Adrenal gland (tissue), 9 donors: ENCODE measurements at regions not wholly inside any gene's neighbourhood (a gene's known extent, or its start where the extent isn't known, plus 50 kb on each side); places are given as distances from the start of the nearest gene placed in this dataset.

Experiments
- DNase-seq, 7 donors: peaks; one replicate each; pipeline ENCODE4 v3.0.0-alpha.2; 2019 to 2020
- H3K27ac ChIP-seq, 5 donors: fragments of 200-600 bp; sonication (generic) in 4 of 5; 1 replicate in 3 of 5; 2 replicates in 2 of 5; pipeline versions ENCODE4 v1.5.1 to v1.8.0; 2016 to 2020; ENCODE audit warnings: mild to moderate bottlenecking in 1 of 5
- H3K27me3 ChIP-seq: fragments of 200-600 bp; 2 replicates; pipeline ENCODE4 v1.8.0; 2021
- H3K36me3 ChIP-seq, 2 donors: fragments of 200-600 bp; replicated peaks in 1 of 2; 1 replicate in 1 of 2; 2 replicates in 1 of 2; pipeline versions ENCODE4 v1.5.1 to v1.8.0; 2018 to 2022
- H3K4me1 ChIP-seq, 2 donors: fragments of 200-600 bp; replicated peaks in 1 of 2; 1 replicate in 1 of 2; 2 replicates in 1 of 2; pipeline versions ENCODE4 v1.5.1 to v1.8.0; 2018 to 2021
- H3K4me3 ChIP-seq, 4 donors: fragments of 200-600 bp; sonication (generic) in 3 of 4; one replicate each; pipeline ENCODE4 v1.5.1; 2016 to 2018
- H3K9me3 ChIP-seq, 3 donors: fragments of 200-600 bp; sonication (generic) in 1 of 3; replicated peaks in 1 of 3; 1 replicate in 2 of 3; 2 replicates in 1 of 3; pipeline versions ENCODE4 v1.5.1 to v1.8.0; 2016 to 2021
- CTCF ChIP-seq, 6 experiments: fragments of 450-650 bp in 4 of 6; fragments of 200-600 bp in 2 of 6; sonication (generic) in 1 of 6; IDR thresholded peaks; 1 replicate in 5 of 6; 2 replicates in 1 of 6; pipeline versions ENCODE4 v1.5.1 to v1.8.0; 2016 to 2021; ENCODE audit warnings: antibody characterized with exemption in 6 of 6, mild to moderate bottlenecking in 2 of 6, moderate library complexity in 1 of 6
- POLR2A ChIP-seq, 2 donors: fragments of 450-650 bp; IDR thresholded peaks; one replicate each; pipeline ENCODE4 v1.6.1; 2017; ENCODE audit warnings: antibody characterized with exemption in 2 of 2, mild to moderate bottlenecking in 2 of 2, moderate library complexity in 1 of 2
- WGBS, 4 donors: extraction: QIAGEN DNeasy Blood & Tissue Kit in 2 of 4; methylation state at CpG; one replicate each; pipeline versions ENCODE4 v1.1.5 to v1.1.7; 2013 to 2017; 5-methylcytosine and 5-hydroxymethylcytosine counted together
- intact Hi-C, 2 donors: fragments of 100-400 bp; cut with DNase I; formaldehyde crosslinking; loops; one replicate each; pipeline versions ENCODE4 v1.14.1 to v1.15.0; 2022 to 2023
- donor health status: healthy with polysubstance abuse.
- donor health status: Bipolar disorder and iron deficiency.
- donor health status: DM: yes; HTN: yes; CAD: no.
- donor health status: DM: no; HTN: no; CAD: no.
- donor health status: DM: no; HTN: no; CAD: no.

- no peak for DNase-seq
- Histone ChIP-seq H3K4me1 (no peaks in the 10 kb centered on the region), H3K36me3 (no peaks in the 10 kb centered on the region), H3K27me3 (no peaks in the 10 kb centered on the region), H3K4me3 (no peak overlapping the region), H3K9me3 (no peaks in the 10 kb centered on the region), H3K27ac (no peak overlapping the region)
- TF ChIP-seq POLR2A (IDR thresholded peaks at IDR 0.05) (no peak), CTCF (IDR thresholded peaks at IDR 0.05) (no peak)
- intact Hi-C loops: no loop called here
Observed at GRCh38 chr6:164887660-164888059, 421.7 kb downstream of the C6orf118 start.

- H3K4me3 ChIP-seq: no peak overlapping the region
- TF ChIP-seq POLR2A (IDR thresholded peaks at IDR 0.05) (no peak), CTCF (IDR thresholded peaks at IDR 0.05) (no peak)
- H3K4me1 ChIP-seq: no peaks in the 10 kb centered on the region
- intact Hi-C loops: no loop called here
- no peaks in the 10 kb centered on the region for H3K36me3 ChIP-seq
- no peak overlapping the region for H3K27ac ChIP-seq
- no peaks in the 10 kb centered on the region for H3K9me3 ChIP-seq
- H3K27me3 ChIP-seq: no peaks in the 10 kb centered on the region
- DNase-seq: no peak
Observed at GRCh38 chr6:164882236-164882635, 427.2 kb downstream of the C6orf118 start.

GRCh38 chr6:164871783-164872182, 437.6 kb downstream of the C6orf118 start:
- Histone ChIP-seq H3K4me3 (no peak overlapping the region), H3K9me3 (no peaks in the 10 kb centered on the region), H3K27ac (no peak overlapping the region), H3K36me3 (no peaks in the 10 kb centered on the region), H3K4me1 (no peaks in the 10 kb centered on the region), H3K27me3 (no peaks in the 10 kb centered on the region)
- WGBS, 4 donors: 63 to 69% (median 64%) methylated on average over 2 of the region's 2 CpGs
- TF ChIP-seq CTCF (IDR thresholded peaks at IDR 0.05): no peak
- TF ChIP-seq POLR2A (IDR thresholded peaks at IDR 0.05): no peak
- no peak for DNase-seq
- intact Hi-C loops: no loop called here

GRCh38 chr6:164870164-164870563, 439.2 kb downstream of the C6orf118 start:
- TF ChIP-seq POLR2A (IDR thresholded peaks at IDR 0.05) (no peak), CTCF (IDR thresholded peaks at IDR 0.05) (no peak)
- DNase-seq: no peak
- 33 to 46% (median 44%) methylated on average over 2 of the region's 2 CpGs for WGBS, 4 donors
- no peaks in the 10 kb centered on the region for H3K36me3 ChIP-seq
- no peak overlapping the region for H3K4me3 ChIP-seq
- no peaks in the 10 kb centered on the region for H3K27me3 ChIP-seq
- H3K4me1 ChIP-seq: no peaks in the 10 kb centered on the region
- no peak overlapping the region for H3K27ac ChIP-seq
- intact Hi-C loops: no loop called here
- no peaks in the 10 kb centered on the region for H3K9me3 ChIP-seq
